ENCODE measurements at regions not wholly inside any gene's neighbourhood (a gene's known extent, or its start where the extent isn't known, plus 50 kb on each side); places are given as distances from the start of the nearest gene placed in this dataset.

DNA sequence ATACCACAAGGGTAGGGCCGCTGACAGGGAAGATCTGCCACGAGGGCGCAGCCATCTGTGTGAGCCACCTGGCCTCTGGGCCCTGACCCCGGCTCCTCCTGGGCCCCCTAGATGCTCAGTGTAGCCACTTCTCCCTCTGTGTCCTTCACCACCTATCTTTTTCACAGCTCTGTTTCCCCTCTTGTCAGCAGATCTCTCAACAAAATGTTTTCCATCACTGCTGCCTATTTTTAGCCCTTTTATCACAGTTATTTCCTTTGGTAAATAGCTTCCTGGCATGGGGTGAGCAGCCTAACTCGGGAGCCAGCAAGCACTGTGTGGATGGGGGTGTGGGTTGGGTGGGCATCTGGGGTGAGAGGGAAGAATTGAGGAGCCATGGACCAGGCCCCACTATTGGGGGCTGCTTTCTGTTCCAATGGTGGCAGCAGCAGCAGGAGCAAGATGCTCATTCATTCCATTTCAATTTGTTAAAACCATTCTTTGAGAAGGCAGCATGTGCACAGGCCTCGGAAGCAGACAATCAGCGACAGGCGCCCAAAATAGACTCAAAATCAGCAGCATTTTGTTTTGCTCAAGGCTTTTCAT is 135.2 kb upstream of the NAV2 start:
- Histone ChIP-seq H2AFZ (ENCODE audit: low read depth, low read length) (no peak overlapping the region), H3K4me1 (ENCODE audit: insufficient read depth, low read length) (no peaks in the 10 kb centered on the region), H4K20me1 (ENCODE audit: insufficient read depth, low read length) (no peaks in the 10 kb centered on the region), H3K36me3 (ENCODE audit: insufficient read depth, low read length) (no peaks in the 10 kb centered on the region), H3K27me3 (ENCODE audit: insufficient read depth, low read length, poor library complexity) (peaks cover 6% of the 10 kb centered on the region), H3K9me3 (ENCODE audit: insufficient read depth, low read length, severe bottlenecking) (no peaks in the 10 kb centered on the region), H3K4me3 (ENCODE audit: low read depth in 1 of 2, low read length in 2 of 2) (no peak overlapping the region), H3K27ac (ENCODE audit: low read length) (no peak overlapping the region), H3K4me2 (ENCODE audit: insufficient read depth, low read length) (no peak overlapping the region), H3K9ac (ENCODE audit: low read depth, low read length) (no peak overlapping the region), H3K79me2 (ENCODE audit: insufficient read depth, low read length) (no peaks in the 10 kb centered on the region)
- ATAC-seq (ENCODE audit: insufficient read depth, low read depth), result no peak
- TF ChIP-seq, protein P1, sequence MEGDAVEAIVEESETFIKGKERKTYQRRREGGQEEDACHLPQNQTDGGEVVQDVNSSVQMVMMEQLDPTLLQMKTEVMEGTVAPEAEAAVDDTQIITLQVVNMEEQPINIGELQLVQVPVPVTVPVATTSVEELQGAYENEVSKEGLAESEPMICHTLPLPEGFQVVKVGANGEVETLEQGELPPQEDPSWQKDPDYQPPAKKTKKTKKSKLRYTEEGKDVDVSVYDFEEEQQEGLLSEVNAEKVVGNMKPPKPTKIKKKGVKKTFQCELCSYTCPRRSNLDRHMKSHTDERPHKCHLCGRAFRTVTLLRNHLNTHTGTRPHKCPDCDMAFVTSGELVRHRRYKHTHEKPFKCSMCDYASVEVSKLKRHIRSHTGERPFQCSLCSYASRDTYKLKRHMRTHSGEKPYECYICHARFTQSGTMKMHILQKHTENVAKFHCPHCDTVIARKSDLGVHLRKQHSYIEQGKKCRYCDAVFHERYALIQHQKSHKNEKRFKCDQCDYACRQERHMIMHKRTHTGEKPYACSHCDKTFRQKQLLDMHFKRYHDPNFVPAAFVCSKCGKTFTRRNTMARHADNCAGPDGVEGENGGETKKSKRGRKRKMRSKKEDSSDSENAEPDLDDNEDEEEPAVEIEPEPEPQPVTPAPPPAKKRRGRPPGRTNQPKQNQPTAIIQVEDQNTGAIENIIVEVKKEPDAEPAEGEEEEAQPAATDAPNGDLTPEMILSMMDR (IDR thresholded peaks at IDR 0.05; ENCODE audit: borderline replicate concordance, extremely low read depth, low read length, poor library complexity, severe bottlenecking), result no peak
- no peak for TF ChIP-seq EZH2 (IDR thresholded peaks at IDR 0.05; ENCODE audit: borderline replicate concordance, low read depth, low read length, severe bottlenecking)
- DNase-seq, result no peak

DNA sequence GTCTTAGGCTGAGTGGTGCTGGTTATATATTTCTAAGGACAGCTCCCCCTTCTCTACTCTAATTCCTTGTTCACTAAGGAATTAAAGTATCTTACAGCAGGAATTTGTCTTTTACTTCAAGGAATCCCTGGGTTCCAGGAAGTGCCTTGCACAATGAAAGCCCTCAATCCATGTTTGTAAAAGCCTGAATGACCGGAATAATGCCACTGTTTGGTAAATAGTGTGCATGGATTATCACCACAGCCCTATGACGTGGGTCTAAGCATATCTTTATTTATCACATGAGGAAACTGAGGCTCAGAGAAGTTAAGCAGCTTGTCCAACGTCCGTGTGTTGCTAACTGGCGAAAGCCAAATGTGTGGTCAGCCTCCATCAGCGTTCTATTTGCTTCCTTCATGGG is 135.7 kb upstream of the NAV2 start:
- no peak overlapping the region for H3K27ac ChIP-seq (ENCODE audit: low read length)
- peaks cover 6% of the 10 kb centered on the region for H3K27me3 ChIP-seq (ENCODE audit: insufficient read depth, low read length, poor library complexity)
- H3K9me3 ChIP-seq (ENCODE audit: insufficient read depth, low read length, severe bottlenecking), result no peaks in the 10 kb centered on the region
- H3K4me2 ChIP-seq (ENCODE audit: insufficient read depth, low read length), result no peak overlapping the region
- no peak overlapping the region for H2AFZ ChIP-seq (ENCODE audit: low read depth, low read length)
- H3K4me1 ChIP-seq (ENCODE audit: insufficient read depth, low read length), result no peaks in the 10 kb centered on the region
- H3K79me2 ChIP-seq (ENCODE audit: insufficient read depth, low read length), result no peaks in the 10 kb centered on the region
- H3K4me3 ChIP-seq (ENCODE audit: low read depth in 1 of 2, low read length in 2 of 2), result no peak overlapping the region
- DNase-seq (no peak), ATAC-seq (ENCODE audit: insufficient read depth, low read depth) (no peak)
- no peak overlapping the region for H3K9ac ChIP-seq (ENCODE audit: low read depth, low read length)
- TF ChIP-seq EZH2 (IDR thresholded peaks at IDR 0.05; ENCODE audit: borderline replicate concordance, low read depth, low read length, severe bottlenecking), result no peak
- TF ChIP-seq, protein P1 (IDR thresholded peaks at IDR 0.05; ENCODE audit: borderline replicate concordance, extremely low read depth, low read length, poor library complexity, severe bottlenecking), result no peak
- no peaks in the 10 kb centered on the region for H4K20me1 ChIP-seq (ENCODE audit: insufficient read depth, low read length)
- H3K36me3 ChIP-seq (ENCODE audit: insufficient read depth, low read length), result no peaks in the 10 kb centered on the region

DNA sequence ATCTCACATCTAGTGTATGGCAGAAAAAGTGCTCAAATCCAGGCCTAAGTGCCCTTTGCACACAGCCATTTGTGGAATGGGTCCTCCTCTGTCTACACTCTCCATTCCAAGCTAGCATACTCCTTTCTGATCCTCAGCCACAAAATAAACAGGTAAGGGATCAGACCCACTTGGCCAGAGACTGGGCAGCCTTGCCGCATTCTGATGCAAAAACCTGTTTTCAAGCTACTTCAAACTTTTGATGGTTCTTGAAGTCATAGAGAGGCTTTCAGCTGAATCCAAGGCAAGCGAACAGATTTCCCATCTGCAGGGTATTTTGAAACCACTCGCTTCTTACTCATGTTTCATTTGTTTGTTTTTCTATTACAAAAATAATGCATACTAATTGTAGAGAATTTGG is 136.6 kb upstream of the NAV2 start:
- H3K27ac ChIP-seq (ENCODE audit: low read length), result no peak overlapping the region
- H3K4me3 ChIP-seq (ENCODE audit: low read depth in 1 of 2, low read length in 2 of 2), result no peak overlapping the region
- no peaks in the 10 kb centered on the region for H3K9me3 ChIP-seq (ENCODE audit: insufficient read depth, low read length, severe bottlenecking)
- peaks cover 6% of the 10 kb centered on the region for H3K27me3 ChIP-seq (ENCODE audit: insufficient read depth, low read length, poor library complexity)
- no peak overlapping the region for H3K4me2 ChIP-seq (ENCODE audit: insufficient read depth, low read length)
- no peaks in the 10 kb centered on the region for H3K4me1 ChIP-seq (ENCODE audit: insufficient read depth, low read length)
- no peak for ATAC-seq (ENCODE audit: insufficient read depth, low read depth)
- no peak overlapping the region for H2AFZ ChIP-seq (ENCODE audit: low read depth, low read length)
- DNase-seq, result no peak
- no peak overlapping the region for H3K9ac ChIP-seq (ENCODE audit: low read depth, low read length)
- no peaks in the 10 kb centered on the region for H3K79me2 ChIP-seq (ENCODE audit: insufficient read depth, low read length)
- no peaks in the 10 kb centered on the region for H4K20me1 ChIP-seq (ENCODE audit: insufficient read depth, low read length)
- no peak for TF ChIP-seq EZH2 (IDR thresholded peaks at IDR 0.05; ENCODE audit: borderline replicate concordance, low read depth, low read length, severe bottlenecking)
- TF ChIP-seq, protein P1 (IDR thresholded peaks at IDR 0.05; ENCODE audit: borderline replicate concordance, extremely low read depth, low read length, poor library complexity, severe bottlenecking), result no peak
- no peaks in the 10 kb centered on the region for H3K36me3 ChIP-seq (ENCODE audit: insufficient read depth, low read length)

DNA sequence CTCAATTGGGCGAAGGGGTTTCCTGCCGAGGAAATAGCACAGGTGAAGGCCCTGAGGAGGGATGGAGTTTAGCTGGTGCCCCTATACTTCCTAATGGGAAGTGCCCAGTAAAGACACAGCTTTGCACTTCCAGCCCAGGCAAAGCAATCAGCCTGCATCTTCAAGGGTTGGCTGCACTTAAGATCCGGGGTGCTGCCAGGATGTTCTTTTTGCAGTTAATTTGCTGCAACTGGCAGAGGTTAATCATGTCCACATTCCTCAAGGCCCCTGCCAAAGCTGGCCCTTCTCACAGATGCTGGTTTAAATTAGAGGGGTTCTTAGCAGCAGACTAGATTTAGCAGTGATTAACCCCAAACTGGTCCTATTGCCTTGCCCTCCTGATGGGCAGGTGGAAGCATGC is 137.7 kb upstream of the NAV2 start:
- Histone ChIP-seq H3K4me2 (ENCODE audit: insufficient read depth, low read length) (no peak overlapping the region), H3K4me1 (ENCODE audit: insufficient read depth, low read length) (no peaks in the 10 kb centered on the region), H3K79me2 (ENCODE audit: insufficient read depth, low read length) (no peaks in the 10 kb centered on the region), H3K9me3 (ENCODE audit: insufficient read depth, low read length, severe bottlenecking) (no peaks in the 10 kb centered on the region), H3K9ac (ENCODE audit: low read depth, low read length) (no peak overlapping the region), H2AFZ (ENCODE audit: low read depth, low read length) (no peak overlapping the region), H3K36me3 (ENCODE audit: insufficient read depth, low read length) (no peaks in the 10 kb centered on the region), H3K27me3 (ENCODE audit: insufficient read depth, low read length, poor library complexity) (peaks cover 6% of the 10 kb centered on the region), H3K27ac (ENCODE audit: low read length) (no peak overlapping the region), H3K4me3 (ENCODE audit: low read depth in 1 of 2, low read length in 2 of 2) (no peak overlapping the region), H4K20me1 (ENCODE audit: insufficient read depth, low read length) (no peaks in the 10 kb centered on the region)
- no peak for ATAC-seq (ENCODE audit: insufficient read depth, low read depth)
- TF ChIP-seq EZH2 (IDR thresholded peaks at IDR 0.05; ENCODE audit: borderline replicate concordance, low read depth, low read length, severe bottlenecking), result no peak
- TF ChIP-seq, protein P1 (IDR thresholded peaks at IDR 0.05; ENCODE audit: borderline replicate concordance, extremely low read depth, low read length, poor library complexity, severe bottlenecking), result no peak
- DNase-seq, result no peak
